Esophagus squamous epithelium (tissue), 4 donors: ENCODE measurements at regions not wholly inside any gene's neighbourhood (a gene's known extent, or its start where the extent isn't known, plus 50 kb on each side); places are given as distances from the start of the nearest gene placed in this dataset.

Experiments used
- POLR2A ChIP-seq, 4 donors: fragments of 450-650 bp; IDR thresholded peaks; one replicate each; pipeline ENCODE4 v1.6.1; 2017; ENCODE audit warnings: antibody characterized with exemption in 4 of 4, mild to moderate bottlenecking in 4 of 4, moderate library complexity in 3 of 4
- TF ChIP-seq, protein P1 (sequence below), 6 experiments: fragments of 450-650 bp in 4 of 6; fragments of 200-600 bp in 2 of 6; sonication (generic) in 2 of 6; IDR thresholded peaks; one replicate each; pipeline ENCODE4 v1.5.1; 2016 to 2019; ENCODE audit warnings: antibody characterized with exemption in 6 of 6, mild to moderate bottlenecking in 4 of 6, moderate library complexity in 4 of 6

DNA sequence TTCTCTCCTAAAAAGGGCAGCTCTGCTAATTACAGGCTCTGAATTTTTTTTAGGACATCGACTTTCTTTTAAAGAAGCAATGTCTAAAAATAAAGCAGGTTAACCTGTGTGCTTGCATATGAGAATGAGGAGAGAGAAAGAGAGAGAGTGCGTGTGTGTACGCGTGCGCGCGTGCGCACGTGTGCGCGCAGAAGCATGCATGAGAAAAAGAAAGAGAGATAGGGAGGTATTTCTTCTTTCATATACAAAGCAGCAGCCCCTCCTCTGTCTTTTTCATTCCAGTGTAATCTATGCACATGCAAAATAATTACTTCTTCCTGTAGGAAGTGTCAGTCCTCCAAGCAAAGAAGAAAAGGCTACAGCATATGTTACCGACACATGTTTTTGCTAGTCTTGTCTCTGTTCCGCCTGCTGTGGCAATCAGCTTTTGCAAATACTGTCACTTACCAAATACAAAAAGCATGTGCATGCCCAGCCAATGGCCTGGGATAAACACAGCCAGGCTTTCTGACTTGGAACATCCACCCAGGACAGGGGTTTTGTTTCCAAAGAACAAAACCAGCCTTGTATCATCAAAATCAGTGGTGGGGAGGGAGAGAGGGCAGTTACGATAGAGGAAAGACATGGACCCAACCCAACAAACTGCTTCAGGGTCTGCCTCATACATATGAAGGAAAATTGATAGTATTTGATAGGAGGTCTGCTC is 252.3 kb upstream of the SLC24A2 start:
- no peak for TF ChIP-seq POLR2A (IDR thresholded peaks at IDR 0.05)
- TF ChIP-seq, protein P1, sequence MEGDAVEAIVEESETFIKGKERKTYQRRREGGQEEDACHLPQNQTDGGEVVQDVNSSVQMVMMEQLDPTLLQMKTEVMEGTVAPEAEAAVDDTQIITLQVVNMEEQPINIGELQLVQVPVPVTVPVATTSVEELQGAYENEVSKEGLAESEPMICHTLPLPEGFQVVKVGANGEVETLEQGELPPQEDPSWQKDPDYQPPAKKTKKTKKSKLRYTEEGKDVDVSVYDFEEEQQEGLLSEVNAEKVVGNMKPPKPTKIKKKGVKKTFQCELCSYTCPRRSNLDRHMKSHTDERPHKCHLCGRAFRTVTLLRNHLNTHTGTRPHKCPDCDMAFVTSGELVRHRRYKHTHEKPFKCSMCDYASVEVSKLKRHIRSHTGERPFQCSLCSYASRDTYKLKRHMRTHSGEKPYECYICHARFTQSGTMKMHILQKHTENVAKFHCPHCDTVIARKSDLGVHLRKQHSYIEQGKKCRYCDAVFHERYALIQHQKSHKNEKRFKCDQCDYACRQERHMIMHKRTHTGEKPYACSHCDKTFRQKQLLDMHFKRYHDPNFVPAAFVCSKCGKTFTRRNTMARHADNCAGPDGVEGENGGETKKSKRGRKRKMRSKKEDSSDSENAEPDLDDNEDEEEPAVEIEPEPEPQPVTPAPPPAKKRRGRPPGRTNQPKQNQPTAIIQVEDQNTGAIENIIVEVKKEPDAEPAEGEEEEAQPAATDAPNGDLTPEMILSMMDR (IDR thresholded peaks at IDR 0.05) = no peak
